ENCODE measurements at regions not wholly inside any gene's neighbourhood (a gene's known extent, or its start where the extent isn't known, plus 50 kb on each side); places are given as distances from the start of the nearest gene placed in this dataset.

DNA sequence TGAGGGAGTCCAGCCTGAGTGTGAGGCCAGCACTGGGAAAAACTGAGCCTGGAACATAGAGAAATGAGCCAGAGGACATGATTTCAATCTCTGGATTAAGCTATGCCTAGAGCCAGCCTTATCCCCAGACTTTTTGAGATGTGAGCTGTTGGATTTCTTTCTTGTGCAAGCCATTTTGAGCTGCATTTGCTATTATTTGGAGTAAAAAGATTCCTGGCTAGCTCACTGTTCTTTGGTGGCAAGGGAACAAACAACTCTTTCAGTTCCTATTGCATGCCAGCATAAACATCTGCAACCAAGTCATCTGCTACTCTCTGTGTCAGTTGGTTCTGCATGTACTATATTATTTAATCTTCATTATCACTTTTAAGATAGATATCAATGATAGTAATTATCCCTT lies 70.1 kb upstream of the MAN2A1 start:
- no peak for TF ChIP-seq SPI1 (IDR thresholded peaks at IDR 0.05; ENCODE audit: borderline replicate concordance, low read depth)
- no peak for TF ChIP-seq GABPA (IDR thresholded peaks at IDR 0.05; ENCODE audit: low read depth)
- TF ChIP-seq, protein P1, sequence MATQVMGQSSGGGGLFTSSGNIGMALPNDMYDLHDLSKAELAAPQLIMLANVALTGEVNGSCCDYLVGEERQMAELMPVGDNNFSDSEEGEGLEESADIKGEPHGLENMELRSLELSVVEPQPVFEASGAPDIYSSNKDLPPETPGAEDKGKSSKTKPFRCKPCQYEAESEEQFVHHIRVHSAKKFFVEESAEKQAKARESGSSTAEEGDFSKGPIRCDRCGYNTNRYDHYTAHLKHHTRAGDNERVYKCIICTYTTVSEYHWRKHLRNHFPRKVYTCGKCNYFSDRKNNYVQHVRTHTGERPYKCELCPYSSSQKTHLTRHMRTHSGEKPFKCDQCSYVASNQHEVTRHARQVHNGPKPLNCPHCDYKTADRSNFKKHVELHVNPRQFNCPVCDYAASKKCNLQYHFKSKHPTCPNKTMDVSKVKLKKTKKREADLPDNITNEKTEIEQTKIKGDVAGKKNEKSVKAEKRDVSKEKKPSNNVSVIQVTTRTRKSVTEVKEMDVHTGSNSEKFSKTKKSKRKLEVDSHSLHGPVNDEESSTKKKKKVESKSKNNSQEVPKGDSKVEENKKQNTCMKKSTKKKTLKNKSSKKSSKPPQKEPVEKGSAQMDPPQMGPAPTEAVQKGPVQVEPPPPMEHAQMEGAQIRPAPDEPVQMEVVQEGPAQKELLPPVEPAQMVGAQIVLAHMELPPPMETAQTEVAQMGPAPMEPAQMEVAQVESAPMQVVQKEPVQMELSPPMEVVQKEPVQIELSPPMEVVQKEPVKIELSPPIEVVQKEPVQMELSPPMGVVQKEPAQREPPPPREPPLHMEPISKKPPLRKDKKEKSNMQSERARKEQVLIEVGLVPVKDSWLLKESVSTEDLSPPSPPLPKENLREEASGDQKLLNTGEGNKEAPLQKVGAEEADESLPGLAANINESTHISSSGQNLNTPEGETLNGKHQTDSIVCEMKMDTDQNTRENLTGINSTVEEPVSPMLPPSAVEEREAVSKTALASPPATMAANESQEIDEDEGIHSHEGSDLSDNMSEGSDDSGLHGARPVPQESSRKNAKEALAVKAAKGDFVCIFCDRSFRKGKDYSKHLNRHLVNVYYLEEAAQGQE (IDR thresholded peaks at IDR 0.05; ENCODE audit: insufficient replicate concordance, low read depth), result no peak
- no peak overlapping the region for H3K4me3 ChIP-seq (replicated peaks; ENCODE audit: insufficient read depth, low read length)
- H3K27ac ChIP-seq (replicated peaks), result peak overlapping the region; percentile 41; the same call in 1 of the 2 replicates
- no peak for DNase-seq (ENCODE audit: low read depth in 1 of 2, low spot score in 1 of 2)
- no peaks in the 10 kb centered on the region for H3K27me3 ChIP-seq (ENCODE audit: insufficient read depth, poor library complexity, severe bottlenecking)

DNA sequence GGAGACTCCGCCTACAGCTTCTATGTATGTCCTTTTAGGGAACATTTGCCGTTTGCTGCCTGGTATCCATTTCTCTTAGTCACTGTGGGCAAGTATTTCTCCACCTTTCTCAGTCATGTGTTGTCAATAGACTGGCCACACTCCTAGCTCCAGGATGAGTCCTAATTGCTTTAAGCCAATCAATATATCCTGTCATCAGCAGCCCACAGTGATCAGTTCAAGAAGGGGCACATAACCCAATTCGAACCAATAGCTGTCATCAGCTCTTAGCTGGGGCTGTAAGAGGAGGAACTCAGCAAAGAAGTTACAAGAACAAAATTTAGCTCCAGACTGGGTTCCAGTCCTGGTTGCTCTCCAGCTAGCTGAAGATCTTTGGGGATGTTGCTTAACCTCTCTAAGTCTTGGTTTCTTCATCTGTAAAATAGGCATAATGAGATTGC lies 70.7 kb upstream of the MAN2A1 start:
- DNase-seq (ENCODE audit: low read depth in 1 of 2, low spot score in 1 of 2), result peak; percentile 5 to 52
- no peaks in the 10 kb centered on the region for H3K27me3 ChIP-seq (ENCODE audit: insufficient read depth, poor library complexity, severe bottlenecking)

DNA sequence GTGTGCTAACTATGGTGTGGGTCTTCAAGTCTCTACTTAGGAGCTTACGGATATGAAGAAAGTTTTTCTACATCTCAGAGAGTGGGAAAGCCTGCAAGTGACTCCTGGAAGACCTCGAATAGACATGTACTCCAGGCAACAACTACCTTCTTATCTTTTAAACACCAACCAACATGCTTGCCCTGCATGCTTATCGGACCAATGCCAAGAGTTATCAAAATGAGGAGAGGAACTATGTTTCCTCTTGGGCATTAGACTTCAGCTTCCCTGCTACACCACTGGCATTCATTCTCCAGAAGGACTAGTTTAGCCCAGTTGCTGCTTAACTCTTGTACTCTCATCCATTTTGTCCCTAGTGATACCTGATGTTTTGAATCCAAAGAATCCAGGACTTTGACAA lies 74.7 kb upstream of the MAN2A1 start:
- H3K4me3 ChIP-seq (replicated peaks; ENCODE audit: insufficient read depth, low read length), result no peak overlapping the region
- TF ChIP-seq SPI1 (IDR thresholded peaks at IDR 0.05; ENCODE audit: borderline replicate concordance, low read depth) (no peak), GABPA (IDR thresholded peaks at IDR 0.05; ENCODE audit: low read depth) (no peak), POLR2AphosphoS5 (IDR thresholded peaks at IDR 0.05; ENCODE audit: low read depth) (no peak)
- TF ChIP-seq, protein P1 (IDR thresholded peaks at IDR 0.05; ENCODE audit: insufficient replicate concordance, low read depth), result no peak
- TF ChIP-seq, protein P2, sequence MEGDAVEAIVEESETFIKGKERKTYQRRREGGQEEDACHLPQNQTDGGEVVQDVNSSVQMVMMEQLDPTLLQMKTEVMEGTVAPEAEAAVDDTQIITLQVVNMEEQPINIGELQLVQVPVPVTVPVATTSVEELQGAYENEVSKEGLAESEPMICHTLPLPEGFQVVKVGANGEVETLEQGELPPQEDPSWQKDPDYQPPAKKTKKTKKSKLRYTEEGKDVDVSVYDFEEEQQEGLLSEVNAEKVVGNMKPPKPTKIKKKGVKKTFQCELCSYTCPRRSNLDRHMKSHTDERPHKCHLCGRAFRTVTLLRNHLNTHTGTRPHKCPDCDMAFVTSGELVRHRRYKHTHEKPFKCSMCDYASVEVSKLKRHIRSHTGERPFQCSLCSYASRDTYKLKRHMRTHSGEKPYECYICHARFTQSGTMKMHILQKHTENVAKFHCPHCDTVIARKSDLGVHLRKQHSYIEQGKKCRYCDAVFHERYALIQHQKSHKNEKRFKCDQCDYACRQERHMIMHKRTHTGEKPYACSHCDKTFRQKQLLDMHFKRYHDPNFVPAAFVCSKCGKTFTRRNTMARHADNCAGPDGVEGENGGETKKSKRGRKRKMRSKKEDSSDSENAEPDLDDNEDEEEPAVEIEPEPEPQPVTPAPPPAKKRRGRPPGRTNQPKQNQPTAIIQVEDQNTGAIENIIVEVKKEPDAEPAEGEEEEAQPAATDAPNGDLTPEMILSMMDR (IDR thresholded peaks at IDR 0.05; ENCODE audit: insufficient read depth, low read length), result no peak
- H3K27me3 ChIP-seq (ENCODE audit: insufficient read depth, poor library complexity, severe bottlenecking), result no peaks in the 10 kb centered on the region
- H3K27ac ChIP-seq (replicated peaks), result no peak overlapping the region
- no peak for DNase-seq (ENCODE audit: low read depth in 1 of 2, low spot score in 1 of 2)

More for the DNA sequence above, 70.7 kb upstream of the MAN2A1 start:
- H3K4me3 ChIP-seq (replicated peaks; ENCODE audit: insufficient read depth, low read length), result no peak overlapping the region
- TF ChIP-seq, protein P2 (IDR thresholded peaks at IDR 0.05; ENCODE audit: insufficient read depth, low read length), result no peak
- TF ChIP-seq GABPA (IDR thresholded peaks at IDR 0.05; ENCODE audit: low read depth) (no peak), POLR2AphosphoS5 (IDR thresholded peaks at IDR 0.05; ENCODE audit: low read depth) (no peak), SPI1 (IDR thresholded peaks at IDR 0.05; ENCODE audit: borderline replicate concordance, low read depth) (no peak)
- TF ChIP-seq, protein P1 (IDR thresholded peaks at IDR 0.05; ENCODE audit: insufficient replicate concordance, low read depth), result no peak
- H3K27ac ChIP-seq (replicated peaks), result peak overlapping the region; percentile 41

Data from HL-60 (cell line).